HCT116 (cell line): ENCODE measurements at regions not wholly inside any gene's neighbourhood (a gene's known extent, or its start where the extent isn't known, plus 50 kb on each side); places are given as distances from the start of the nearest gene placed in this dataset.

Experiments used
- CTCF ChIP-seq, 3 experiments: fragments of 200-600 bp in 1 of 3; sonication (generic) in 1 of 3; IDR thresholded peaks in 2 of 3; conservative IDR thresholded peaks in 1 of 3; 2 replicates each; pipeline ENCODE4 v1.5.1; 2012 to 2017; ENCODE audit warnings: low read depth in 2 of 3, low read length in 2 of 3, antibody characterized with exemption in 1 of 3, borderline replicate concordance in 1 of 3, control low read depth in 1 of 3, mild to moderate bottlenecking in 1 of 3, mixed read lengths in 1 of 3, mixed run types in 1 of 3, moderate library complexity in 1 of 3; ENCODE audit not compliant: insufficient read depth in 1 of 3
- EZH2 ChIP-seq: fragments of 200-600 bp; sonication (generic); IDR thresholded peaks from 2 replicates; pipeline ENCODE4 v1.6.1; 2017; ENCODE audit warnings: antibody characterized with exemption, mixed run types
- EZH2phosphoT487 ChIP-seq: fragments of 200-600 bp; IDR thresholded peaks from 2 replicates; pipeline ENCODE4 v1.6.1; 2018; ENCODE audit warnings: antibody characterized with exemption, borderline replicate concordance
- JUND ChIP-seq: IDR thresholded peaks from 2 replicates; pipeline ENCODE4 v1.6.1; 2012
- POLR2A ChIP-seq: IDR thresholded peaks from 2 replicates; pipeline ENCODE4 v1.7.0; 2011; ENCODE audit warnings: borderline replicate concordance; ENCODE audit not compliant: insufficient read depth, insufficient read length; ENCODE audit errors: extremely low read depth
- POLR2AphosphoS5 ChIP-seq: IDR thresholded peaks from 2 replicates; pipeline ENCODE4 v1.6.1; 2011; ENCODE audit warnings: mild to moderate bottlenecking, low read depth, low read length, moderate library complexity
- RAD21 ChIP-seq: IDR thresholded peaks from 2 replicates; pipeline ENCODE4 v1.6.1; 2012; ENCODE audit warnings: low read depth, mild to moderate bottlenecking
- REST ChIP-seq: IDR thresholded peaks from 2 replicates; pipeline ENCODE4 v1.6.1; 2012; ENCODE audit warnings: low read depth
- SIN3A ChIP-seq: IDR thresholded peaks from 2 replicates; pipeline ENCODE4 v1.6.1; 2012; ENCODE audit warnings: low read depth
- SP1 ChIP-seq: IDR thresholded peaks from 2 replicates; pipeline ENCODE4 v1.6.1; 2012; ENCODE audit warnings: low read depth
- YY1 ChIP-seq: IDR thresholded peaks from 2 replicates; pipeline ENCODE4 v1.6.1; 2011; ENCODE audit warnings: low read length, low read depth, moderate library complexity, mild to moderate bottlenecking; ENCODE audit not compliant: insufficient replicate concordance; ENCODE audit errors: extremely low read depth
- ZBTB33 ChIP-seq: IDR thresholded peaks from 2 replicates; pipeline ENCODE4 v1.6.1; 2011; ENCODE audit warnings: mild to moderate bottlenecking, low read length, moderate library complexity; ENCODE audit not compliant: insufficient replicate concordance; ENCODE audit errors: extremely low read depth

GRCh38 chr9:7510199-7510598 lies 289.4 kb downstream of the DMAC1 start:
- TF ChIP-seq SIN3A (no peak), CTCF (IDR thresholded peaks at IDR 0.05 in 2 of 3, conservative IDR thresholded peaks at IDR 0.05 in 1 of 3; ENCODE audit: borderline replicate concordance in 1 of 3, insufficient read depth in 1 of 3, low read depth in 2 of 3, low read length in 2 of 3) (no peak), YY1 (no peak), RAD21 (no peak), POLR2AphosphoS5 (no peak), SP1 (no peak), EZH2 (no peak), POLR2A (no peak), JUND (no peak), ZBTB33 (no peak), EZH2phosphoT487 (no peak), REST (no peak)
